ENCODE measurements at regions not wholly inside any gene's neighbourhood (a gene's known extent, or its start where the extent isn't known, plus 50 kb on each side); places are given as distances from the start of the nearest gene placed in this dataset.

- TF ChIP-seq CTCF (IDR thresholded peaks at IDR 0.05 in 4 of 5, conservative IDR thresholded peaks at IDR 0.05 in 1 of 5) (no peak), POLR2A (IDR thresholded peaks at IDR 0.05) (no peak)
Observed at GRCh38 chr1:222950892-222951291, 136.1 kb downstream of the DISP1 start.

Data from gastrocnemius medialis (tissue), 4 donors.